ENCODE measurements at regions not wholly inside any gene's neighbourhood (a gene's known extent, or its start where the extent isn't known, plus 50 kb on each side); places are given as distances from the start of the nearest gene placed in this dataset.
"Not testable (repeated sequence)": the region's sequence is repeated elsewhere in the genome, so short reads cannot be mapped to it uniquely, and the experiment has no call there.

GRCh38 chr10:6678211-6678803, 98.2 kb upstream of the PRKCQ start:
- H3K4me3 ChIP-seq (ENCODE audit: low read depth, low read length), result no peak overlapping the region
- peak; percentile 77 for TF ChIP-seq CTCF (IDR thresholded peaks at IDR 0.05; ENCODE audit: borderline replicate concordance, insufficient read depth, low read depth, low read length)

- H3K4me3 ChIP-seq (ENCODE audit: low read depth, low read length), result not testable (repeated sequence)
Observed at GRCh38 chr10:6677129-6677528, 97.1 kb upstream of the PRKCQ start.

- no peak overlapping the region for H3K4me3 ChIP-seq (ENCODE audit: low read depth, low read length)
- no peak for TF ChIP-seq CTCF (IDR thresholded peaks at IDR 0.05; ENCODE audit: borderline replicate concordance, insufficient read depth, low read depth, low read length)
Observed at GRCh38 chr10:6674291-6674690, 94.2 kb upstream of the PRKCQ start.

GRCh38 chr10:6671976-6672375, 91.9 kb upstream of the PRKCQ start:
- no peak for TF ChIP-seq CTCF (IDR thresholded peaks at IDR 0.05; ENCODE audit: borderline replicate concordance, insufficient read depth, low read depth, low read length)

GRCh38 chr10:6669269-6669859, 89.3 kb upstream of the PRKCQ start:
- no peak overlapping the region for H3K4me3 ChIP-seq (ENCODE audit: low read depth, low read length)
- peak; percentile 46; the same call in 1 of the 2 replicates for TF ChIP-seq CTCF (IDR thresholded peaks at IDR 0.05; ENCODE audit: borderline replicate concordance, insufficient read depth, low read depth, low read length)

More at GRCh38 chr10:6671976-6672375, 91.9 kb upstream of the PRKCQ start:
- no peak overlapping the region for H3K4me3 ChIP-seq (ENCODE audit: low read depth, low read length)

- no peak overlapping the region for H3K4me3 ChIP-seq (ENCODE audit: low read depth, low read length)
- TF ChIP-seq CTCF (IDR thresholded peaks at IDR 0.05; ENCODE audit: borderline replicate concordance, insufficient read depth, low read depth, low read length), result peak; percentile 28; the same call in 1 of the 2 replicates
Observed at GRCh38 chr10:6667679-6668270, 87.7 kb upstream of the PRKCQ start.

GRCh38 chr10:6667150-6667549, 87.1 kb upstream of the PRKCQ start:
- TF ChIP-seq CTCF (IDR thresholded peaks at IDR 0.05; ENCODE audit: borderline replicate concordance, insufficient read depth, low read depth, low read length), result no peak

More at GRCh38 chr10:6667150-6667549, 87.1 kb upstream of the PRKCQ start:
- no peak overlapping the region for H3K4me3 ChIP-seq (ENCODE audit: low read depth, low read length)

Measured in GM12875 (cell line).